22Rv1 (cell line): ENCODE measurements at regions not wholly inside any gene's neighbourhood (a gene's known extent, or its start where the extent isn't known, plus 50 kb on each side); places are given as distances from the start of the nearest gene placed in this dataset.

Experiments
- H3K27ac ChIP-seq: fragments of 450-650 bp; 2 replicates; pipeline ENCODE4 v1.5.1; 2017
- ZFX ChIP-seq: fragments of 450-650 bp; IDR thresholded peaks from 2 replicates; pipeline ENCODE4 v1.6.1; 2017; ENCODE audit warnings: antibody characterized with exemption, borderline replicate concordance
- TF ChIP-seq, protein P1 (sequence below): fragments of 450-650 bp; IDR thresholded peaks from 2 replicates; pipeline ENCODE4 v1.5.1; 2017; ENCODE audit warnings: mild to moderate bottlenecking

GRCh38 chr4:123209436-123209835, 187.2 kb upstream of the SPRY1 start:
- TF ChIP-seq, protein P1, sequence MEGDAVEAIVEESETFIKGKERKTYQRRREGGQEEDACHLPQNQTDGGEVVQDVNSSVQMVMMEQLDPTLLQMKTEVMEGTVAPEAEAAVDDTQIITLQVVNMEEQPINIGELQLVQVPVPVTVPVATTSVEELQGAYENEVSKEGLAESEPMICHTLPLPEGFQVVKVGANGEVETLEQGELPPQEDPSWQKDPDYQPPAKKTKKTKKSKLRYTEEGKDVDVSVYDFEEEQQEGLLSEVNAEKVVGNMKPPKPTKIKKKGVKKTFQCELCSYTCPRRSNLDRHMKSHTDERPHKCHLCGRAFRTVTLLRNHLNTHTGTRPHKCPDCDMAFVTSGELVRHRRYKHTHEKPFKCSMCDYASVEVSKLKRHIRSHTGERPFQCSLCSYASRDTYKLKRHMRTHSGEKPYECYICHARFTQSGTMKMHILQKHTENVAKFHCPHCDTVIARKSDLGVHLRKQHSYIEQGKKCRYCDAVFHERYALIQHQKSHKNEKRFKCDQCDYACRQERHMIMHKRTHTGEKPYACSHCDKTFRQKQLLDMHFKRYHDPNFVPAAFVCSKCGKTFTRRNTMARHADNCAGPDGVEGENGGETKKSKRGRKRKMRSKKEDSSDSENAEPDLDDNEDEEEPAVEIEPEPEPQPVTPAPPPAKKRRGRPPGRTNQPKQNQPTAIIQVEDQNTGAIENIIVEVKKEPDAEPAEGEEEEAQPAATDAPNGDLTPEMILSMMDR: no peak
- TF ChIP-seq ZFX: no peak
- H3K27ac ChIP-seq: no peak overlapping the region

- TF ChIP-seq, protein P1: no peak
- no peak for TF ChIP-seq ZFX
These were observed 181.1 kb upstream of the SPRY1 start for GRCh38 chr4:123215536-123215935.

GRCh38 chr4:123216543-123216942, 180.1 kb upstream of the SPRY1 start:
- no peak overlapping the region for H3K27ac ChIP-seq
- TF ChIP-seq, protein P1: no peak
- TF ChIP-seq ZFX: no peak

More at GRCh38 chr4:123215536-123215935, 181.1 kb upstream of the SPRY1 start:
- no peak overlapping the region for H3K27ac ChIP-seq

- no peak for TF ChIP-seq ZFX
- TF ChIP-seq, protein P1: no peak
- H3K27ac ChIP-seq: no peak overlapping the region
These were observed 179.6 kb upstream of the SPRY1 start for GRCh38 chr4:123216946-123217345.

DNA sequence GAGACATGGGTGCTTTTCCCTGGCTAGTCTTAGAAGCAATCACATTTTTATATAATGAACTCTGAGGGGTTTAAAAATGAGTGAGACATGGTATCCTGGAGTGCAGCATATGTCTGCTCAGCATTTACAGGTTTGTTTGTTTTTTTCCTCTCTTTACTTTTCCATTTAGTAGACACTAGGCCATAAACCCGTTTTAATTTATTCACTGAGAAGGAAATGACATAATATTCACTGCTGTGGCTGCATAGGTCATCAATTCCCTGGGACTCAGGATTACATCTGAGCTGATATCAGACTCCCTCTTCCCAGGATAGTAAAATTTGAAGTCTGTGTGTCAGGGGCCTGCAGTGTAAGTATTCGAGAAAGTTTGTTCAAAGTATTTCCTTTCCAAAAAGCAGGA, 178.9 kb upstream of the SPRY1 start:
- TF ChIP-seq, protein P1: no peak
- no peak for TF ChIP-seq ZFX

GRCh38 chr4:123218981-123219380, 177.6 kb upstream of the SPRY1 start:
- TF ChIP-seq, protein P1: no peak
- no peak for TF ChIP-seq ZFX
- H3K27ac ChIP-seq: no peak overlapping the region

More for the DNA sequence above, 178.9 kb upstream of the SPRY1 start:
- no peak overlapping the region for H3K27ac ChIP-seq

DNA sequence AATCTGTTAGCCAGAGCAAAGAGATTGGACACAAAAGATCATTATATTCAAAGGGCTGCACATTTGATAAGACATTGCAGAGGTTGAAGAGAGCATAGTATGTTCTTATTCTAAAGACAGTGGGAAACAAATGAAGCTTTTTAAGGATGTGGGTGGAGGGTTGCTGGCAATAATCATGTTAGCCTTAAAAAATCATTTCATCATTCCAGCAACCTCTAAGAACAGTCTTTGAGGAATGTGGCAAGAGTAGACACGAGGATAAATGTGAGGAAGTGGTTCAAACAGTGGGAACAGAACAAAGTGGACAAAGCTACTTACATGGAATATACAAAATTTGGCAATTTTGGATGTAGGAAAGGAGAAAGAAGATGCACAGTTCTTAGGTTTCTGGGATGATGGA, 167.3 kb upstream of the SPRY1 start:
- H3K27ac ChIP-seq: no peak overlapping the region
- TF ChIP-seq ZFX: no peak
- TF ChIP-seq, protein P1: no peak
